ENCODE measurements at regions not wholly inside any gene's neighbourhood (a gene's known extent, or its start where the extent isn't known, plus 50 kb on each side); places are given as distances from the start of the nearest gene placed in this dataset.
A peak's percentile ranks its signal among the peaks of the same experiment; 100 is the strongest.

GRCh38 chr5:165863239-165863638 is 2357.8 kb downstream of the MAT2B start:
- H3K36me3 ChIP-seq (ENCODE audit: control insufficient read depth, insufficient read depth, low read length) = no peaks in the 10 kb centered on the region
- DNase-seq (ENCODE audit: low read depth) = no peak
- H3K4me3 ChIP-seq (ENCODE audit: low read depth, low read length) = no peak overlapping the region
- no peaks in the 10 kb centered on the region for H3K27me3 ChIP-seq (ENCODE audit: control insufficient read depth, insufficient read depth, low read length)
- no peak for TF ChIP-seq CTCF (IDR thresholded peaks at IDR 0.05; ENCODE audit: insufficient read depth, low read length, poor library complexity, severe bottlenecking)

- no peak overlapping the region for H3K4me3 ChIP-seq (ENCODE audit: low read depth, low read length)
- H3K36me3 ChIP-seq (ENCODE audit: control insufficient read depth, insufficient read depth, low read length) = no peaks in the 10 kb centered on the region
- TF ChIP-seq CTCF (IDR thresholded peaks at IDR 0.05; ENCODE audit: insufficient read depth, low read length, poor library complexity, severe bottlenecking) = no peak
Observed at GRCh38 chr5:165871291-165871690, 2365.9 kb downstream of the MAT2B start.

GRCh38 chr5:165874851-165875250 is 2369.4 kb downstream of the MAT2B start:
- H3K4me3 ChIP-seq (ENCODE audit: low read depth, low read length) = no peak overlapping the region
- no peaks in the 10 kb centered on the region for H3K36me3 ChIP-seq (ENCODE audit: control insufficient read depth, insufficient read depth, low read length)
- no peaks in the 10 kb centered on the region for H3K27me3 ChIP-seq (ENCODE audit: control insufficient read depth, insufficient read depth, low read length)
- no peak for DNase-seq (ENCODE audit: low read depth)
- TF ChIP-seq CTCF (IDR thresholded peaks at IDR 0.05; ENCODE audit: insufficient read depth, low read length, poor library complexity, severe bottlenecking) = no peak

More at GRCh38 chr5:165871291-165871690, 2365.9 kb downstream of the MAT2B start:
- H3K27me3 ChIP-seq (ENCODE audit: control insufficient read depth, insufficient read depth, low read length) = no peaks in the 10 kb centered on the region
- no peak for DNase-seq (ENCODE audit: low read depth)

GRCh38 chr5:165876538-165876937 is 2371.1 kb downstream of the MAT2B start:
- no peak for TF ChIP-seq CTCF (IDR thresholded peaks at IDR 0.05; ENCODE audit: insufficient read depth, low read length, poor library complexity, severe bottlenecking)
- no peaks in the 10 kb centered on the region for H3K27me3 ChIP-seq (ENCODE audit: control insufficient read depth, insufficient read depth, low read length)
- no peak for DNase-seq (ENCODE audit: low read depth)

GRCh38 chr5:165877475-165877874 is 2372.1 kb downstream of the MAT2B start:
- TF ChIP-seq CTCF (IDR thresholded peaks at IDR 0.05; ENCODE audit: insufficient read depth, low read length, poor library complexity, severe bottlenecking) = no peak
- no peak for DNase-seq (ENCODE audit: low read depth)
- H3K36me3 ChIP-seq (ENCODE audit: control insufficient read depth, insufficient read depth, low read length) = no peaks in the 10 kb centered on the region
- no peak overlapping the region for H3K4me3 ChIP-seq (ENCODE audit: low read depth, low read length)
- no peaks in the 10 kb centered on the region for H3K27me3 ChIP-seq (ENCODE audit: control insufficient read depth, insufficient read depth, low read length)

More at GRCh38 chr5:165876538-165876937, 2371.1 kb downstream of the MAT2B start:
- H3K4me3 ChIP-seq (ENCODE audit: low read depth, low read length) = no peak overlapping the region
- H3K36me3 ChIP-seq (ENCODE audit: control insufficient read depth, insufficient read depth, low read length) = no peaks in the 10 kb centered on the region

- Histone ChIP-seq H3K27me3 (ENCODE audit: control insufficient read depth, insufficient read depth, low read length) (no peaks in the 10 kb centered on the region), H3K4me3 (ENCODE audit: low read depth, low read length) (no peak overlapping the region), H3K36me3 (ENCODE audit: control insufficient read depth, insufficient read depth, low read length) (no peaks in the 10 kb centered on the region)
- DNase-seq (ENCODE audit: low read depth) = no peak
- peak; percentile 11 for TF ChIP-seq CTCF (IDR thresholded peaks at IDR 0.05; ENCODE audit: insufficient read depth, low read length, poor library complexity, severe bottlenecking)
Observed at GRCh38 chr5:165881259-165881658, 2375.8 kb downstream of the MAT2B start.

Data from kidney epithelial cell (primary cell).